Activated CD4-positive, alpha-beta T cell treated with anti-CD3 and anti-CD28 coated beads, Interleukin-2, amount 10 ng/mL, durations not matched to agents 7 days and 5 days (primary cell): ENCODE measurements at regions not wholly inside any gene's neighbourhood (a gene's known extent, or its start where the extent isn't known, plus 50 kb on each side); places are given as distances from the start of the nearest gene placed in this dataset.
"Not testable (repeated sequence)": the region's sequence is repeated elsewhere in the genome, so short reads cannot be mapped to it uniquely, and the experiment has no call there.

ENCODE experiments used
- CTCF ChIA-PET: fragments of 350-600 bp; sonication (Branson Sonifier 250); formaldehyde crosslinking; loops from one replicate; lab custom pipeline; 2021; ENCODE audit warnings: antibody characterized with exemption; lab: Charles Lee
- POLR2A ChIA-PET: fragments of 350-600 bp; sonication (Branson Sonifier 250); formaldehyde crosslinking; loops from one replicate; lab custom pipeline; 2021; ENCODE audit warnings: antibody characterized with exemption; lab: Charles Lee
- DNase-seq: peaks from one replicate; pipeline ENCODE4 v3.0.0-alpha.2; 2020
- H3K27ac Mint-ChIP-seq: one replicate; pipeline ENCODE4 v1.8.0; 2021; ENCODE audit warnings: mild to moderate bottlenecking, moderate library complexity, mixed read lengths
- H3K27me3 Mint-ChIP-seq: one replicate; pipeline ENCODE4 v1.8.0; 2021; ENCODE audit warnings: mixed read lengths
- H3K36me3 Mint-ChIP-seq: one replicate; pipeline ENCODE4 v1.8.0; 2021; ENCODE audit warnings: low read depth, mixed read lengths
- H3K4me1 Mint-ChIP-seq: one replicate; pipeline ENCODE4 v1.8.0; 2021; ENCODE audit warnings: mixed read lengths
- H3K4me3 Mint-ChIP-seq: one replicate; pipeline ENCODE4 v1.8.0; 2021; ENCODE audit warnings: mild to moderate bottlenecking, moderate library complexity, mixed read lengths
- H3K9me3 Mint-ChIP-seq: one replicate; pipeline ENCODE4 v1.8.0; 2021; ENCODE audit warnings: mixed read lengths

DNA sequence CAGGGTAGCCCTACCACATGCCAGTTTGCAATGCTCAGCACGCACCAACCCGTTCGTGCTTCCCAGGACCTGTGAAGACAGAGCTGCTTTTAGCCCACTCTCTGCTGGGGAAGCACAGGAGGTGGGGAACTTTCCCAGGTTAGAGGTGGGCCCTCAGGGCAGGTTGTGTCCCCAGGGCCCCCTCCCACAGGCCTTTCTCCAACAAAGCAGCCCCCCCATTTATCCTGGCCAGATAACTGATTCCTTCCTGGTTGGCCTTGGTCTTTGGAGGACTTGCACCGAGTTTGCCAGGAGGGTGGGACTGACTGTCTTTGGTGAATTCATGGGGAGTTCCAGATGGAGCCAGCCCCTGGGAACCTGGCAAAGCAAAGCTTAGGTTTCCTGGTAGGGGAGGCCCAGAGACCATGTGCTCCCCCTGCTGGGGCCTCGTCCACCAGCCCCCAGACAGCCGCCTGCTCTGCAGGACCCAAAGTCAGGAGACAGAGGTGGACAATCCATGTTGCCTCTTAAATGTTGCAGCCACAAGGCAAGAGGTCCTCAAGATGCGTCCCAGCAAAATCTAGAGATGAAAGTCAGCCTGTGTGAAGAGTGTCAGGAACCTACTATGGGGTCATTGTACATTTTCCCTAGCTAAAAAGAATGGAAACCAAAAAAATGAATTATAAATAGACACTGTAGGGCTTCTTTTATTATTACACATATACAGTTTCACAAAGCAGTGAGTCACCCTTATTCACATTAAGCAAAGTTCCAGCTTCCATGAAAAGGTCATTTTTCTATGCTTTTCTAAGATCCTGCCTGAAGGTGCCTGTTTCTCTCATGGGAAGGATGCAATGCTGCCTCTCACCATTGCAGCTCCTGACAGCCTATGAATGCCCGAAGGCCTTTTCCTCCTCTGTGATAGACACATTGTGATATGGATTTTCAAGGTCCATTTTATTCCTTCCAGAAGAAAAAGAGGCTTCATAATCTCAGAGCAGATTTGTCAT lies 497.8 kb downstream of the PREX1 start:
- DNase-seq = no peak
- POLR2A ChIA-PET = no interaction called here

DNA sequence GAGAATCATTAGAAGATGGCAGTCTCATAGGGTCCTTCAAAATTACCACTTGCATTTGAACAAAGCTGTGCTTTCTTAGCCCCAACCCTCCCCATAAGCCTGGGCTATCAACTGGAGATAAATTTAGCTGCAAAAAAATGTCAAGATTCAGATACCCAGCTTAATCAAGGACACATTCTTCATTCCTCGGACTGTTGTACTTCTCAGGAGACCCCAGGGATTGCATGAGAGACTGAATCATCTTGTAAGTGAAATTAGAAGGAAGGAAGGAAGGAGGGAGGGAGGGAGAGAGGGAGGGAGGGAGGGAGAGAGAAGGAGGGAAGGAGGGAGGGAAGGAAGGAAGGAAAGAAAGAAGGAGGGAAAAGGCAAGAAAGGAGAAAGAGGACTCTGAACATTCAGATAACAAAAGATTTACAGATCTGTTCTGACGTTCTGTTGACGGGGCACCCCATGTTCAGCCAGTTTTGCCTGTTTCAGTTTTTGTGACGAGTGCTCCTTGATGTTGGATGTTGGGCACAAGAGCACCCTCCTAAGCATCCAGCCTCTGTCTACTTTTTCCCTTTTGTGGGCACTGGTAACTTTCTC lies 498.7 kb downstream of the PREX1 start:
- no peak overlapping the region for H3K4me3 Mint-ChIP-seq
- DNase-seq = no peak
- no peaks in the 10 kb centered on the region for H3K36me3 Mint-ChIP-seq
- H3K4me1 Mint-ChIP-seq = no peaks in the 10 kb centered on the region
- ChIA-PET POLR2A (no interaction called here), CTCF (no interaction called here)
- peaks cover 9% of the 10 kb centered on the region for H3K27me3 Mint-ChIP-seq
- no peak overlapping the region for H3K27ac Mint-ChIP-seq
- no peaks in the 10 kb centered on the region for H3K9me3 Mint-ChIP-seq

More for the DNA sequence above, 497.8 kb downstream of the PREX1 start:
- CTCF ChIA-PET = no interaction called here
- no peak overlapping the region for H3K27ac Mint-ChIP-seq
- H3K9me3 Mint-ChIP-seq = no peaks in the 10 kb centered on the region
- H3K27me3 Mint-ChIP-seq = peaks cover 9% of the 10 kb centered on the region
- no peak overlapping the region for H3K4me3 Mint-ChIP-seq
- no peaks in the 10 kb centered on the region for H3K4me1 Mint-ChIP-seq
- H3K36me3 Mint-ChIP-seq = no peaks in the 10 kb centered on the region

GRCh38 chr20:48327848-48328247 lies 500.0 kb downstream of the PREX1 start:
- CTCF ChIA-PET, H3K4me3 Mint-ChIP-seq, DNase-seq, H3K27ac Mint-ChIP-seq, H3K36me3 Mint-ChIP-seq, H3K4me1 Mint-ChIP-seq, H3K27me3 Mint-ChIP-seq, H3K9me3 Mint-ChIP-seq, POLR2A ChIA-PET: not testable (repeated sequence)

DNA sequence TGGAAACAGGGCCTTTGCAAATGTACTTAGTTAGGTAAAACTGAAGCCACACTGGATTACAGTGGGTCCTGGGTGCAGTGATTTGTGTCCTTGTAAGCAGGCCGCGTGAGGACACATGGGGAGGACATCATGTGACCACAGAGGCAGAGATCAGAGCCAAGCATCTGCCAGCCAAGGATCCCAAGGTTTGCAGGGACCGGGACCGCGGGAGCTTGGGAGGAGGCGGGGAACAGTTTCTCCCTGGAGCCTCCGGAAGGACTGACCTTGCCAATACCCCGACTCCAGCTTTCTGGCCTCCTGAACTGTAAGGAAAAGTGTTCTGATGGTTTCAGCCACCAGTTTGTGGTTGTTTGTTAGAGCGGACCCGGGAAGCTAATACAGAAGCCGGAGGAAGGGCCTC lies 500.9 kb downstream of the PREX1 start:
- CTCF ChIA-PET = no interaction called here
- no peak overlapping the region for H3K4me3 Mint-ChIP-seq
- H3K36me3 Mint-ChIP-seq = no peaks in the 10 kb centered on the region
- H3K9me3 Mint-ChIP-seq = no peaks in the 10 kb centered on the region
- no peaks in the 10 kb centered on the region for H3K4me1 Mint-ChIP-seq
- DNase-seq = no peak
- POLR2A ChIA-PET = no interaction called here
- H3K27me3 Mint-ChIP-seq = peaks cover 4% of the 10 kb centered on the region
- no peak overlapping the region for H3K27ac Mint-ChIP-seq

- no peak overlapping the region for H3K4me3 Mint-ChIP-seq
- no peak for DNase-seq
- H3K4me1 Mint-ChIP-seq = no peaks in the 10 kb centered on the region
- no peaks in the 10 kb centered on the region for H3K27me3 Mint-ChIP-seq
- H3K36me3 Mint-ChIP-seq = no peaks in the 10 kb centered on the region
- no peak overlapping the region for H3K27ac Mint-ChIP-seq
- H3K9me3 Mint-ChIP-seq = no peaks in the 10 kb centered on the region
- POLR2A ChIA-PET = no interaction called here
- CTCF ChIA-PET = no interaction called here
Observed at GRCh38 chr20:48326434-48326691, 501.4 kb downstream of the PREX1 start.

GRCh38 chr20:48325656-48326433 lies 502.0 kb downstream of the PREX1 start:
- no peaks in the 10 kb centered on the region for H3K36me3 Mint-ChIP-seq
- H3K27ac Mint-ChIP-seq = no peak overlapping the region
- H3K4me1 Mint-ChIP-seq = no peaks in the 10 kb centered on the region
- no peaks in the 10 kb centered on the region for H3K27me3 Mint-ChIP-seq
- H3K9me3 Mint-ChIP-seq = no peaks in the 10 kb centered on the region
- no peak overlapping the region for H3K4me3 Mint-ChIP-seq
- POLR2A ChIA-PET = no interaction called here
- CTCF ChIA-PET = no interaction called here
- no peak for DNase-seq

DNA sequence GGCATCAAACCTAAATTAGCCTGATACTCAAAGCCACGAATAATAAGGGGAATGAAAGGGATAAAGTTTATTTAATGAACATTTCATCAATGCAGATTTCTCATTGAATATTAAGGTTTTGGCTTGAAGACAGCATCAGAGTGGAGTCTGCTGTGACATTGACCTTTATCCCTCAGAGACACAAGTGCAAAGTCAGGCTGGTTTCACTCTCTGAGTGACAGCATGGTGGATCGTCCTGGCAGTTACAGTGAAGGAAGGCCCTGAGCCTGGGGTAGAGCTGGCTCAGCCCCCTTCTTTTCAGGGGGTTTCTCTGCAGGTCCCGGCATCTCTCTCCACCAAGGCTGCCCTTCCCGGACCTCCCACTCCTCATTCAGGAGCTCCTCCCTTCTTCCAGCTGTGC lies 503.1 kb downstream of the PREX1 start:
- H3K27me3 Mint-ChIP-seq = no peaks in the 10 kb centered on the region
- H3K4me1 Mint-ChIP-seq = no peaks in the 10 kb centered on the region
- H3K4me3 Mint-ChIP-seq = no peak overlapping the region
- POLR2A ChIA-PET = no interaction called here
- no peak for DNase-seq
- H3K9me3 Mint-ChIP-seq = no peaks in the 10 kb centered on the region
- CTCF ChIA-PET = no interaction called here
- H3K36me3 Mint-ChIP-seq = no peaks in the 10 kb centered on the region
- H3K27ac Mint-ChIP-seq = no peak overlapping the region

DNA sequence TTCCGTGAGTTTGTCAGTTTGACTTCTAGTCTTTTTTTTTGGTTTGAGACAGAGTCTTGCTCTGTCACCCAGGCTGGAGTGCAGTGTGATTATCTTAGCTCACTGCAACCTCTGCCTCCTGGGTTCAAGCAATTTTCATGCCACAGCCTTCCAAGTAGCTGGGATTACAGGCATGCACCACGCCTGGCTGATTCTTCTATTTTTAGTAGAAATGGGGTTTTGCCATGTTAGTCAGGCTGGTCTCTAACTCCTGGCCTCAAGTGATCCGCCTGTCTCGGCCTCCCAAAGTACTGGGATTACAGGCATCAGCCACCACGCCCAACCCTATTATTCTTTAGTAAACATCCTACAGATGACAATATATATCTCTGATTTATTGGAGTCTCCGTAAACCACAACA lies 506.5 kb downstream of the PREX1 start:
- Mint-ChIP-seq H3K9me3 (no peaks in the 10 kb centered on the region), H3K4me3 (no peak overlapping the region), H3K36me3 (no peaks in the 10 kb centered on the region), H3K27me3 (no peaks in the 10 kb centered on the region), H3K27ac (no peak overlapping the region), H3K4me1 (no peaks in the 10 kb centered on the region)
- CTCF ChIA-PET = no interaction called here
- POLR2A ChIA-PET = no interaction called here
- no peak for DNase-seq

- no peaks in the 10 kb centered on the region for H3K4me1 Mint-ChIP-seq
- H3K36me3 Mint-ChIP-seq = no peaks in the 10 kb centered on the region
- ChIA-PET POLR2A (no interaction called here), CTCF (no interaction called here)
- no peaks in the 10 kb centered on the region for H3K27me3 Mint-ChIP-seq
- no peak overlapping the region for H3K4me3 Mint-ChIP-seq
- no peaks in the 10 kb centered on the region for H3K9me3 Mint-ChIP-seq
- DNase-seq = no peak
- no peak overlapping the region for H3K27ac Mint-ChIP-seq
Observed at GRCh38 chr20:48319943-48320584, 507.7 kb downstream of the PREX1 start.

DNA sequence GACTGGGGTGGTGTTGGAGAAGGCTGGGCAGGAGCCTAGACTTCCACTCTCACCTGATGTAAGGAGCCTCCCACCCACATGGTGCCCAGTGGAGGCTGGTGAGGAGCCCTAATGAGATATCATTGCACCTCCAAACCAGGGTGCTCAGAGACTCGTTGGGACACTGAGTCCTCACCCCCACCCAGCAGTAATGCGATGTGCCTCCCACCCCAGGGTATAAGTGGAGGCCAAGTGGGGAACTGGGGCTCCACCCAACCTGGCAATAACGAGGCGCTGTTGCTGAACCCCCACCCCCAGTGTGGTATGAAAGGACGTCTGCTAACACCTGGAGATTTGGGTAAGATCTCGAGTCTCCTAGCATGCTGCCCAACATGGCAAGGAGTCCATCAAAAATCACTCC lies 510.2 kb downstream of the PREX1 start:
- Mint-ChIP-seq H3K27me3 (no peaks in the 10 kb centered on the region), H3K9me3 (peaks cover 2% of the 10 kb centered on the region), H3K4me3 (no peak overlapping the region), H3K4me1 (no peaks in the 10 kb centered on the region), H3K36me3 (no peaks in the 10 kb centered on the region), H3K27ac (no peak overlapping the region)
- ChIA-PET CTCF (no interaction called here), POLR2A (no interaction called here)
- no peak for DNase-seq

- Mint-ChIP-seq H3K27me3 (no peaks in the 10 kb centered on the region), H3K36me3 (no peaks in the 10 kb centered on the region), H3K27ac (no peak overlapping the region), H3K4me3 (no peak overlapping the region), H3K4me1 (no peaks in the 10 kb centered on the region), H3K9me3 (peaks cover 2% of the 10 kb centered on the region)
- DNase-seq = no peak
- POLR2A ChIA-PET = no interaction called here
- CTCF ChIA-PET = no interaction called here
Observed at GRCh38 chr20:48314925-48315592, 512.7 kb downstream of the PREX1 start.

- Mint-ChIP-seq H3K4me1 (no peaks in the 10 kb centered on the region), H3K4me3 (no peak overlapping the region)
- POLR2A ChIA-PET = no interaction called here
Observed at GRCh38 chr20:48313324-48313723, 514.5 kb downstream of the PREX1 start.

More at GRCh38 chr20:48313324-48313723, 514.5 kb downstream of the PREX1 start:
- Mint-ChIP-seq H3K36me3 (no peaks in the 10 kb centered on the region), H3K27me3 (no peaks in the 10 kb centered on the region), H3K9me3 (peaks cover 2% of the 10 kb centered on the region), H3K27ac (no peak overlapping the region)
- DNase-seq = no peak
- CTCF ChIA-PET = interaction anchor here (0.6 kb wide), 1 partner anchor 95 kb away, joined by 3 read pairs; no protein-coding TSS in a partner anchor
